ENCODE measurements at regions not wholly inside any gene's neighbourhood (a gene's known extent, or its start where the extent isn't known, plus 50 kb on each side); places are given as distances from the start of the nearest gene placed in this dataset.
"Not testable (repeated sequence)": the region's sequence is repeated elsewhere in the genome, so short reads cannot be mapped to it uniquely, and the experiment has no call there.

DNA sequence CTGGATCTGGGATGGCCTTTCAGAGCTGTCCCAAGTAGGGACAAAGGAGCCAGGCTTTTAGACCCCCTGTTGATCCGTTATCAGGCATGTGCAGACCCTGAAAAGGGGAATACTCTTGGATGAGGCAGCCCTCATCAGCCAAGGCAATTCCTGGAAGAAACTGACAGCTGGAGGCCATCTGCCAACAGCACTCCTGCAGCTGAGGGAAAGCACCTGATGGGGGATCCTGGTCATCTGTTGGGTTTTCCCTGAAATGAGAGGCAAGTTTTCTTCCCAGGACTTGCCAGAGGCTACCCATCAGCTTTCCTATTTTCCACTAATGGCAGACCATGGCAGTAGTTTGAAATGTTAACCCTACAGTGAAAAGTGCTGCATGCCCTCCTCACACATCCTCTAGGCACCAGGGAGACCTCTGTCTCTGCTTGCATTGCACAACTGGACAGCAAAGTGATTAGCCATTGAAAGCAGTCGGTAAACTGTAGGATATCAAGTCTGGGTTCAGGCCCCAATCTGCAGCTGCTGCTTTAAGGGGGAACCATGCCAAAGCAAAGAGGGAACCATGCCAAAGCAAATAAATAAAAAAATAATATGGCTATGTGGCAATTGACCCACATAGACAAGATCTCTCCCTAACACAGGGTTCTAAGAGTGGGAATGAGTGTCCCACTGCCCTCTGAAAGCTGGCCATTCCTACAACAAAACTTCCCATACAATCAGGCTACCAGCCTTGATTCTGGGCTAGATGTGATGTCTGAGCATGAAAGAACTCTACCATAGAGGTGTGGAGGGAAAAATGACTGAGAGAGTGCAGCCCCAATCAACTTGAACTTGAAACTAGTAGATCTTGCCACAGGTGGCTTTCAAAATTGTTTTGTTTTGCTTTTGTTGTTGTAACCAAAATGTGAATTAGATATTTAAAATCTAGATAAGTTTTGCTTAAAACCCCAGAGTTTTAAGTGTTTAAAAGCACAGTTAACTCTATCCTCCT, 232.0 kb upstream of the STT3B start:
- DNase-seq = no peak

- no peak for DNase-seq
These were observed 230.4 kb upstream of the STT3B start for GRCh38 chr3:31302343-31302742.

DNA sequence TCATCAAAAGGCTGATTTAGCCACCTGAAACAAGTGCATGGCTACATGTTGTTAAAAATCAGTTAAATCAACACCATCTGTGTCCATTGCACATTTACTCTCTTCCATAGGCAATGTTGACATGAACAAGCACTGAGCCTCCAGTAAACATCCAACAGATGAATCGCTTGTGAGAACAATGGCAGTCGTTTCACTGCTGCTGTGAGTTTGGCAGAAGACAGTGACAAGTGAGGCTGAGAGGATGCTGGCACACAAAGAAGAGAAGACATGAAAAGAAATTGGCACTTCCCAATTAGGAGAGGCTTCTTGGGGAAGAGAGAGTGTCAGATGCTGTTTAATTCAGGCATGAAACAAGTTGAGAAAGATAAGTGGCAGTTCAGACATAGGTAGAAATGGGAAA, 227.4 kb upstream of the STT3B start:
- DNase-seq = no peak

- DNase-seq = no peak
These were observed 225.5 kb upstream of the STT3B start for GRCh38 chr3:31307131-31307785.

GRCh38 chr3:31311559-31311958, 221.2 kb upstream of the STT3B start:
- DNase-seq = no peak

DNA sequence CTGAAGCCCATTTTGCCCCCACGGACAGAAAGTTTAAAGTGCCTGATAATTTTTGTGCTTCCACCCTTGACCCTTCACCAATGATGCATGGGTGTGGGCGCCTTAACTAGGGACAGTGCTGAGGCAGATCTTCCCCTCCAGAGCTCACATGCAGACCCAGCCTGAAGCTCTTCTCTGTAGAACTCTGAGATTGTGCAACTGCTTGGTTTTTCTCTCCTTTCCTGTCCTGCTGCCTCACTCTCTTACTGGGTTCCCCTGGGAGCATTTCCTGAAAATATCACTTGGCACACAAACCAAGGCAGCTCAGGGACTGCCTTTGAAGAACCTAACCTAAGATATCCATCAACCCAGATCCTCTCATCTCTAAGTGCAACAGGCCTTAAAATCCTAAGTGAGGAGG, 220.3 kb upstream of the STT3B start:
- no peak for DNase-seq

GRCh38 chr3:31314258-31314657, 218.5 kb upstream of the STT3B start:
- no peak for DNase-seq

DNA sequence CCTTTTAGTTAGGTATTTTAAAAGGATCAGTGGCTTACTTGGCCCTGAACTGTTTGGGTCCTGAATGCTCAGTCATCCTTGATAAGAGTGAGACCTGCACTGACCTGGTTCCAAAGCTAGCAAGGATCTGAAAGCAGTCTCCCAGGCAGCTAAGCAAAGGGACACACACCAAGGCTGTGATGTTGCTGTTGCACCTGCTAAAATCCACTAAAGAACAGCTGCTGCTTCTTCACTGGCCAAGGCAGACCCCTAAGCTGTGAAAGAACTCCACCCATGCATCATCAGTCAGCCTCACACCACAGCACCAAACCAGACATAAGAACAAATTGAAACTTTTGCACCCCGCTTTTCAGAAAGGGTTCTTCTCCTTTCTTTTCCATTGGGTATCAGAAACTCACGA, 213.4 kb upstream of the STT3B start:
- no peak for DNase-seq

GRCh38 chr3:31321620-31322019, 211.1 kb upstream of the STT3B start:
- DNase-seq = no peak

- no peak for DNase-seq
These were observed 210.3 kb upstream of the STT3B start for GRCh38 chr3:31322460-31322859.

DNA sequence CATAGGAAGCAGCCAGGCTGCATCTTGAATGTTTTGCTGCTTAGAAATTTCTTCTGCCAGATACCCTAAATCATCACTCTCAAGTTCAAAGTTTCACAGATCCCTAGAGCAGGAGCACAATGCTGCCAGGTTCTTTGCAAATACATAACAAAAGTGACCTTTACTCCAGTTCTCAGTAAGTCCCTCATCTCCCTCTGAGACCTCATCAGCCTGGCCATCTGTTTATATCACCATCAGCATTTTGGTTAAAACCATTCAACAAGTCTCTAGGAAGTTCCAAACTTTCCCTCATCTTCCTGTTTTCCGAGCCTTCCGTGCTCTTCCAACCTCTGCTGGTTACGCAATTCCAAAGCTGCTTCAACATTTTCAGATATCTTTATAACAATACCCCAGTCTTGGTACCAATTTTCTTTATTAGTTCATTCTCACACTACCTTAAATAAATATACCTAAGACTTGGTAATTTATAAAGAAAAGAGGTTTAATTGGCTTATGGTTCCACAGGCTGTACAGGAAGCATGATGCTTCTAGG, 204.8 kb upstream of the STT3B start:
- not testable (repeated sequence) for DNase-seq

GRCh38 chr3:31331278-31331677, 201.4 kb upstream of the STT3B start:
- no peak for DNase-seq

DNA sequence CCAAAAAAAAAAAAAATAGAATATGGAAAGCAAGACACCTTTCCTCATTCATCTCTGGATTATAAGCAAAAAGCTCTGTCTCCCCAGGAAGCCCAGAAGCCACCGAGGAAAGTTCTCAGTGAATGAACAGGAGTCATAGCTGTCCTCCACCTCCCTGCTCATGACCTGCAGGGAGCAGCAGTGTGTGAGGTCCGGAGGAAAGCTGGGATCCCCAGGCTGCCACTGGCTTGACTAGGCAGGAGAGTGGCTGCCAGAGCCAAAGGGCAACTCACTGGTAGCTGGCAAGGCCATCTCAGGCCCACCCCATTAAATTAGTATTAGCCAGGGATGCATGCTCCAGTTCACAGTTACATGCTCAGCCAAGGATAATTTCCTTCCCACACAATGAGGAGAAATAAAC, 191.6 kb upstream of the STT3B start:
- no peak for DNase-seq

- DNase-seq = no peak
These were observed 189.7 kb upstream of the STT3B start for GRCh38 chr3:31343075-31343474.

DNA sequence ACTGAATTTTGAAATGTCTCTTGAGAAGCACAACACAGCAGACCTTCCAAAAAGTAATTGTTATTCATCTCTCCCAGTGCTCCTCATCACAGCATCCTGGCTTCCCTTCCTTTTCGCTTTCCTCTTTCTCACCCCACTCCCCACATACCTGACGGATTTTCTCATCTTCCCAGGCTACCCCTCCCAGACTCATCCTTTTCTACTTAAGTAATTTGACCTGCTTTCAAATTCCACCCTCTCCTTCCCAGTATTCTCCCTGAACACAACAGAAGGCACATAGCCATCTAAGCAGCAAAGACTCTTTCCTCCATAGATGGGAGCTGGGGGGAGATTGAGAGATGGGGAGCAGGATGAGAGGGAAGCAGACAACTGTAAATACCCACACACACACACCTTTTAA, 187.1 kb upstream of the STT3B start:
- DNase-seq = no peak

DNA sequence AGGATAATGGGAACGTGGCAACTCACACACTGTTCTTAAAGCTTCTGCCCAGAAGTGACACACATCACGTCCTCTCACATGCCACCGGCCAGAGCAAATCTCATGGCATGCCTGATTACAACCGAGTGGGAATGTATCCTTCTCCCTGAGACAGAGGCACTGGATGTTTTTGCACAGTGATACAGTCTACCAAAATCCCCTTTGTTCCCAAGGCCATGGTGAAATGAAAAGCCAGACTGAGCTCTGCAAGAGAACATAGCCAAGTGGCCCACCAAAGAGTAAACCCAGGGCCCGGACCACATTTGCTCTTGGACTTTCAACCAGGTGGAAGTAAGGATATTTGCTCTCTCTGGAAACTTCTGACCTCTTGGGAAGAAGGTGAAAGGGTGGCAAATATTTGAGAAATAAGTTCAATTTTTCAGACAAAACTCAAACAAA, 186.2 kb upstream of the STT3B start:
- no peak for DNase-seq

DNA sequence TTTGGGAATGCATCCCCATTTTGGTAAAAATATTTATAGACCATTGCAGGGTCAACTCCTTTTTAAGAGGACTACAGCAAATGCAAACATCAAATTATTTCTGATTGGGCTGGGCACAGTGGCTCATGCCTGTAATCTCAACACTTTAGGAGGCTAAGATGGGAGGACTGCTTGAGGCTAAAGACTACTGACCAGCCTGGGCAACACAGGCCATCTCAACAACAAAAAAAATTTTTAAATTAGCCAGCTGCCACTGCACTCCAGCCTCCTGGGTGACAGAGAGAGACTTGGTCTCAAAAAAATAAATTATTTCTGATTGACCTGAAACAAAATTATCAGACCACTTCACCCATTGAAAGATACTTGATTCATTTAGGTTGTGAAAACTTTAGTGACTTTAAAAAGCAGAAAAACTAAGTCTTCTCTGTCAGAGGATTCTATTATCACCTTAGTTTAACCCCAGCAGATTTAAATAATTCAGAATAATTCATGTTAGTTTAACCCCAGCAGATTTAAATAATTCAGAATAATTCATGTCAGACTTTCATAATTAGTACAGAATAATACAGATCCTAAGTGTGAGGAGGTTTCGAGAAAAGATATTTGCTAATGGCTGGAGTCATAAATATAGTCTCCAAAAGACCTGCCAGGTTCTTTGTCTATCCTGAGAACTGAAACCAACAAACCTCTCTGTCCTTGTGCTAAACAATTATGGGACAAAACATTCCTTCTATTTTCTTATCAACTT, 183.6 kb upstream of the STT3B start:
- DNase-seq = no peak

DNA sequence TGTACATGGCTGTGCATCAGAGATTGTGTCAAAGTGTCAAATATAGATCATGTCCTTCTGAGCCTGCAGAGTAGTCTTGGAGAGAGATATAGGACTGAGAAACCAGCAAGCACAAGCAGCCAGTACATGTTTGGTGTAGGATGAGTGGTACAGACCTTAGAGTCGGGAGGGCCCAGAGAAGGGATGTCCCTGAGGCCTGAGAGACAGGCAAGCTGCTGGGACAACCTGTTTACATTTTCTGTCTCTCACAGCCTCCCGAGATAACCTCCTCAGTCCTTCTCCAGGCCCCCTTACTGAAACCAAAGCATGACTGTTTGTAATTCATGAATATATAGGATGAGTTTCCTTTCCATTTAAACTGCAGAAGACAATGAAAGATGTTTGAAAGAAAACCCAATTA, 182.4 kb upstream of the STT3B start:
- no peak for DNase-seq

- DNase-seq = no peak
These were observed 180.4 kb upstream of the STT3B start for GRCh38 chr3:31352331-31352730.

GRCh38 chr3:31353166-31353565, 179.6 kb upstream of the STT3B start:
- DNase-seq = no peak

DNA sequence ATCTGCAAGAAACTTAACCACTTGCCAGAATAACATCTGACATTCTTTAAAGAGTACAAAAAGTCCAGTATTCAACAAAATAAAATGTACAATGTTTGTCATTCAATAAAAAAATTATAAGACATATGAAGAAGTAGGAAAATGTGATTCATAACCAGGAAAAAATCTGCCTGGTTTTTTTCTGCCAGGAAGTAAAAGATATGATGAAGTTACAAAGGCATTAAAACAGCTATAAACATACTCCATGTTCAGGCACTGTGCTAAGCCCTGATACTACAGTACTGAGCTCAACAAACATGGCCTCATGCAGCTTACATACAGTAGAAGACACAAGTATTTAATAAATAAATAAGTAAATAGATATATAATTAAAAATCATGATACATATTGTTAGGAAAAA, 178.4 kb upstream of the STT3B start:
- no peak for DNase-seq

GRCh38 chr3:31355807-31356206, 176.9 kb upstream of the STT3B start:
- no peak for DNase-seq

DNA sequence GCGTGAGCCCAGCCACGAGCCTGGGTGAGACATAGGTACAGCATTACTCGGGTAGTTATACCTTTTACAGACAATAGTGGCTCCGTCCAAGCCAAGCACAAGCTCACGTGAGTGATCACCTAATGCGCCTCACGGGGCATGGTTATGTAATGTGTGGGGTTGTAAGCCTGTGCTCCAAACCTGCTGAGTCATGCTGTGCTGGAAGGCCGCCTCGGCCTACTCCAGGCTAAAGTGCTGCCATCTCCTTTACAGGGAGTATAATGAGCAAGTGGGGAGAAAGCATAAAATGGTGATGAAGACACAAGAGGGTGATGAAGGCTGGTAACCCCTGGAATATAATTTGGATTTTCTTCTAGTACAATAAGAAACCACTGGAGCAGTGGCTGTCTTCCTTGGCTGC, 175.8 kb upstream of the STT3B start:
- no peak for DNase-seq
